ENCODE measurements at regions not wholly inside any gene's neighbourhood (a gene's known extent, or its start where the extent isn't known, plus 50 kb on each side); places are given as distances from the start of the nearest gene placed in this dataset.

DNA sequence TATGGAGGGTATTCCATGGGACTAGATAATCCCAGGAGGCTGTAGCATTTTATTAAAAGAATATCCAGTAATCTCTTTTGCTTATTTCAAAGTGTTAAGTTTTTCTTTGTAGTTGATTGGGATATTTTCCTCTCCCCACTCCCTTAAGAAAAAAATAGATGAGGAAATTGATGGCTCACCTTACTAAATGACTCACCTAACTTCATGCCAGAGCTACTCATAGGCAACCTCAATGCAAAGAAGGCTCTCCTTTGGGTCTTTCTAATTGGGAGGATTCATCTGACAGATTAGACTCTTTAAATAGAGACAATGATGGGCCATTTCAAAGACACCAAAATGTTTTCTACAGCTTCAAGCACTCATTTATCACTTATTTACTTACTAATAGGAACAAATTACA lies 528.5 kb upstream of the BTBD3 start:
- TF ChIP-seq, protein P1, sequence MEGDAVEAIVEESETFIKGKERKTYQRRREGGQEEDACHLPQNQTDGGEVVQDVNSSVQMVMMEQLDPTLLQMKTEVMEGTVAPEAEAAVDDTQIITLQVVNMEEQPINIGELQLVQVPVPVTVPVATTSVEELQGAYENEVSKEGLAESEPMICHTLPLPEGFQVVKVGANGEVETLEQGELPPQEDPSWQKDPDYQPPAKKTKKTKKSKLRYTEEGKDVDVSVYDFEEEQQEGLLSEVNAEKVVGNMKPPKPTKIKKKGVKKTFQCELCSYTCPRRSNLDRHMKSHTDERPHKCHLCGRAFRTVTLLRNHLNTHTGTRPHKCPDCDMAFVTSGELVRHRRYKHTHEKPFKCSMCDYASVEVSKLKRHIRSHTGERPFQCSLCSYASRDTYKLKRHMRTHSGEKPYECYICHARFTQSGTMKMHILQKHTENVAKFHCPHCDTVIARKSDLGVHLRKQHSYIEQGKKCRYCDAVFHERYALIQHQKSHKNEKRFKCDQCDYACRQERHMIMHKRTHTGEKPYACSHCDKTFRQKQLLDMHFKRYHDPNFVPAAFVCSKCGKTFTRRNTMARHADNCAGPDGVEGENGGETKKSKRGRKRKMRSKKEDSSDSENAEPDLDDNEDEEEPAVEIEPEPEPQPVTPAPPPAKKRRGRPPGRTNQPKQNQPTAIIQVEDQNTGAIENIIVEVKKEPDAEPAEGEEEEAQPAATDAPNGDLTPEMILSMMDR (IDR thresholded peaks at IDR 0.05 in 2 of 3, conservative IDR thresholded peaks at IDR 0.05 in 1 of 3; ENCODE audit: borderline replicate concordance in 1 of 3, insufficient read depth in 1 of 3, low read depth in 2 of 3, low read length in 2 of 3): no peak
- no peak for TF ChIP-seq TCF7L2 (IDR thresholded peaks at IDR 0.05; ENCODE audit: borderline replicate concordance, extremely low read depth, insufficient read depth, insufficient read length)
- TF ChIP-seq EZH2 (IDR thresholded peaks at IDR 0.05): no peak
